Ovary (tissue), 7 donors: ENCODE measurements at regions not wholly inside any gene's neighbourhood (a gene's known extent, or its start where the extent isn't known, plus 50 kb on each side); places are given as distances from the start of the nearest gene placed in this dataset.

Experiments used
- DNase-seq, 5 donors: peaks; one replicate each; pipeline ENCODE4 v3.0.0-alpha.2; 2019 to 2020
- H3K27ac ChIP-seq, 2 donors: fragments of 200-600 bp; one replicate each; pipeline versions ENCODE4 v1.5.1 to v1.8.0; 2019 to 2022
- H3K27me3 ChIP-seq: fragments of 200-600 bp; one replicate; pipeline ENCODE4 v1.8.0; 2022
- H3K36me3 ChIP-seq: fragments of 200-600 bp; sonication (generic); one replicate; pipeline ENCODE4 v1.5.1; 2019
- H3K4me1 ChIP-seq: one replicate; pipeline ENCODE4 v1.8.1; 2013; ENCODE audit warnings: mild to moderate bottlenecking, moderate library complexity; ENCODE audit not compliant: insufficient read depth
- H3K4me3 ChIP-seq: fragments of 200-600 bp; sonication (generic); one replicate; pipeline ENCODE4 v1.5.1; 2017
- H3K9me3 ChIP-seq, 2 donors: fragments of 200-600 bp in 1 of 2; sonication (generic) in 1 of 2; one replicate each; pipeline versions ENCODE4 v1.5.1 to v1.8.1; 2013 to 2019; ENCODE audit warnings: mild to moderate bottlenecking in 1 of 2, moderate library complexity in 1 of 2
- CTCF ChIP-seq, 3 donors: fragments of 450-650 bp in 2 of 3; fragments of 200-600 bp in 1 of 3; IDR thresholded peaks; one replicate each; pipeline versions ENCODE4 v1.5.1 to v1.8.0; 2016 to 2022; ENCODE audit warnings: antibody characterized with exemption in 3 of 3, mild to moderate bottlenecking in 1 of 3
- EP300 ChIP-seq: sonication (generic); formaldehyde crosslinking; IDR thresholded peaks from one replicate; pipeline ENCODE4 v1.6.1; 2017; ENCODE audit warnings: antibody characterized with exemption
- POLR2A ChIP-seq: fragments of 450-650 bp; IDR thresholded peaks from one replicate; pipeline ENCODE4 v1.6.1; 2017; ENCODE audit warnings: antibody characterized with exemption, mild to moderate bottlenecking, moderate library complexity
- WGBS, 3 donors: extraction: QIAGEN DNeasy Blood & Tissue Kit in 1 of 3; methylation state at CpG; one replicate each; pipeline versions ENCODE4 v1.1.5 to v1.1.7; 2013 to 2017; 5-methylcytosine and 5-hydroxymethylcytosine counted together
- intact Hi-C, 4 donors: fragments of 100-400 bp; cut with DNase I; formaldehyde crosslinking; loops; one replicate each; pipeline versions ENCODE4 v1.11.0 to v1.15.1; 2022 to 2023
- donor health status: DM: no; HTN: no; CAD: no; lungs with moderate emphysema.
- donor health status: DM: no; HTN: no; CAD: no.
- donor health status: Bipolar disorder and iron deficiency.
- donor health status: DM: no; HTN: no; CAD: no.
- donor health status: DM: yes; HTN: yes; CAD: no.

- intact Hi-C loops, result no loop called here
- Histone ChIP-seq H3K27ac (no peak overlapping the region), H3K9me3 (no peaks in the 10 kb centered on the region), H3K4me3 (no peak overlapping the region), H3K27me3 (no peaks in the 10 kb centered on the region), H3K4me1 (no peaks in the 10 kb centered on the region), H3K36me3 (no peaks in the 10 kb centered on the region)
- TF ChIP-seq POLR2A (no peak), CTCF (IDR thresholded peaks at IDR 0.05) (no peak), EP300 (no peak)
- WGBS, 3 donors, result 31 to 50% (median 43%) methylated on average over 1 of the region's 1 CpG
- no peak for DNase-seq
Observed at GRCh38 chr10:121179006-121179405, 327.8 kb downstream of the WDR11 start.

GRCh38 chr10:121182219-121182618 is 331.1 kb downstream of the WDR11 start:
- intact Hi-C loops, result no loop called here
- TF ChIP-seq EP300 (no peak), POLR2A (no peak)
- Histone ChIP-seq H3K36me3 (no peaks in the 10 kb centered on the region), H3K4me1 (no peaks in the 10 kb centered on the region), H3K9me3 (no peaks in the 10 kb centered on the region), H3K27ac (no peak overlapping the region), H3K27me3 (no peaks in the 10 kb centered on the region), H3K4me3 (no peak overlapping the region)
- no peak for DNase-seq
- WGBS, 3 donors, result 11 to 26% (median 15%) methylated on average over 2 of the region's 2 CpGs

GRCh38 chr10:121183236-121183635 is 332.1 kb downstream of the WDR11 start:
- Histone ChIP-seq H3K27ac (no peak overlapping the region), H3K4me1 (no peaks in the 10 kb centered on the region), H3K9me3 (no peaks in the 10 kb centered on the region), H3K4me3 (no peak overlapping the region), H3K36me3 (no peaks in the 10 kb centered on the region), H3K27me3 (no peaks in the 10 kb centered on the region)
- intact Hi-C loops, result no loop called here
- WGBS, 3 donors, result 82 to 91% (median 87%) methylated on average over 4 of the region's 4 CpGs
- DNase-seq, result no peak
- no peak for TF ChIP-seq EP300
- TF ChIP-seq POLR2A, result no peak
- TF ChIP-seq CTCF (IDR thresholded peaks at IDR 0.05), result no peak

- no peaks in the 10 kb centered on the region for H3K27me3 ChIP-seq
- WGBS, 3 donors, result 6 to 31% (median 8%) methylated on average over 1 of the region's 1 CpG
- no peaks in the 10 kb centered on the region for H3K9me3 ChIP-seq
- no peak for TF ChIP-seq CTCF (IDR thresholded peaks at IDR 0.05)
- TF ChIP-seq POLR2A, result no peak
- TF ChIP-seq EP300, result no peak
- H3K36me3 ChIP-seq, result no peaks in the 10 kb centered on the region
- H3K27ac ChIP-seq, result no peak overlapping the region
- intact Hi-C loops, result no loop called here
- H3K4me1 ChIP-seq, result no peaks in the 10 kb centered on the region
- no peak overlapping the region for H3K4me3 ChIP-seq
- DNase-seq, result no peak
Observed at GRCh38 chr10:121183707-121184106, 332.5 kb downstream of the WDR11 start.

GRCh38 chr10:121185816-121186455 is 334.8 kb downstream of the WDR11 start:
- DNase-seq, result no peak
- Histone ChIP-seq H3K4me3 (no peak overlapping the region), H3K27ac (no peak overlapping the region), H3K36me3 (no peaks in the 10 kb centered on the region), H3K4me1 (no peaks in the 10 kb centered on the region), H3K9me3 (no peaks in the 10 kb centered on the region), H3K27me3 (no peaks in the 10 kb centered on the region)
- 69 to 85% (median 81%) methylated on average over 7 of the region's 7 CpGs for WGBS, 3 donors
- no peak for TF ChIP-seq POLR2A
- no peak for TF ChIP-seq CTCF (IDR thresholded peaks at IDR 0.05)
- no peak for TF ChIP-seq EP300
- intact Hi-C loops, result no loop called here
